RWPE2 (cell line): ENCODE measurements at regions not wholly inside any gene's neighbourhood (a gene's known extent, or its start where the extent isn't known, plus 50 kb on each side); places are given as distances from the start of the nearest gene placed in this dataset.

ENCODE experiments used
- ATAC-seq: fragments of 200-7000 bp; cut with Tn5 transposase; 3 replicates; pipeline ENCODE4 v1.9.1; 2021; ENCODE audit warnings: low read depth
- DNase-seq: peaks from one replicate; pipeline ENCODE4 v3.0.0-alpha.2; 2020; ENCODE audit warnings: low spot score
- H3K27ac ChIP-seq: fragments of 450-650 bp; 2 replicates; pipeline ENCODE4 v1.5.1; 2017; ENCODE audit warnings: mild to moderate bottlenecking; ENCODE audit not compliant: poor library complexity, severe bottlenecking
- H3K27me3 ChIP-seq: fragments of 250-450 bp; sonication (Bioruptor Pico); 2 replicates; pipeline ENCODE4 v1.5.1; 2021; ENCODE audit warnings: mild to moderate bottlenecking, moderate library complexity; ENCODE audit not compliant: insufficient read depth, poor library complexity, severe bottlenecking
- H3K36me3 ChIP-seq: fragments of 250-450 bp; sonication (Bioruptor Pico); 2 replicates; pipeline ENCODE4 v1.5.1; 2020; ENCODE audit warnings: low read depth, mild to moderate bottlenecking, moderate library complexity
- H3K4me1 ChIP-seq: fragments of 250-450 bp; sonication (Bioruptor Pico); 2 replicates; pipeline ENCODE4 v1.5.1; 2021; ENCODE audit warnings: mild to moderate bottlenecking, moderate library complexity; ENCODE audit not compliant: insufficient read depth, poor library complexity, severe bottlenecking
- H3K4me3 ChIP-seq: fragments of 250-450 bp; sonication (Bioruptor Pico); 2 replicates; pipeline ENCODE4 v1.5.1; 2021; ENCODE audit warnings: mild to moderate bottlenecking, moderate library complexity; ENCODE audit not compliant: severe bottlenecking
- H3K9me3 ChIP-seq: fragments of 250-450 bp; sonication (Bioruptor Pico); 2 replicates; pipeline ENCODE4 v1.5.1; 2021; ENCODE audit warnings: mild to moderate bottlenecking, moderate library complexity; ENCODE audit not compliant: severe bottlenecking
- CTCF ChIP-seq: fragments of 450-650 bp; IDR thresholded peaks from one replicate; pipeline ENCODE4 v1.5.1; 2017; ENCODE audit warnings: mild to moderate bottlenecking, moderate library complexity; ENCODE audit not compliant: poor library complexity, severe bottlenecking

- no peak overlapping the region for H3K27ac ChIP-seq
- no peak for TF ChIP-seq CTCF
- H3K9me3 ChIP-seq, result no peaks in the 10 kb centered on the region
- H3K36me3 ChIP-seq, result no peaks in the 10 kb centered on the region
- H3K4me1 ChIP-seq, result no peaks in the 10 kb centered on the region
- no peak for ATAC-seq
- peaks cover 7% of the 10 kb centered on the region for H3K27me3 ChIP-seq
- no peak for DNase-seq
- no peak overlapping the region for H3K4me3 ChIP-seq
Measured at GRCh38 chr14:43934102-43934501, 573.0 kb downstream of the FSCB start.

- ATAC-seq, result no peak
- Histone ChIP-seq H3K9me3 (no peaks in the 10 kb centered on the region), H3K4me1 (no peaks in the 10 kb centered on the region), H3K36me3 (no peaks in the 10 kb centered on the region), H3K27me3 (peaks cover 5% of the 10 kb centered on the region), H3K4me3 (no peak overlapping the region), H3K27ac (no peak overlapping the region)
- TF ChIP-seq CTCF, result no peak
- DNase-seq, result no peak
Measured at GRCh38 chr14:43914041-43914693, 592.9 kb downstream of the FSCB start.

DNA sequence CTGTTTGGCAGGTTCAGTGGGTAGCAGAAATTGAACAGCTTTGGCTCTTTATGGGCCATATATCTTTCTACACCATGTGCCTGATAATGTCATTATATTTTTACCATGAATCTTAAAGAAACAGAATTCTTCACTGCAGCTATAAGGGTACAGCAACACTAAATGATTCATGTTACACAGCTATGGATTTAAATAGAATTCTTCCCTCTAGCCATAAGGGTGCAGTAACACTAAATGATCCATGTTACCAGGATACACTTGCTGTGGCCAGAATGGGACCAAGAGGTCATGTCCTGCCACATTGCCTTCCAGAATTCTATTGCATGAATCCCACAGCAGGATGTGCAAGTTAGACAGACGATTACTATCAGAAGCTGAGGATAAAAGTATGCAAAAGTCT, 603.9 kb downstream of the FSCB start:
- H3K27ac ChIP-seq, result no peak overlapping the region
- H3K27me3 ChIP-seq, result peaks cover 3% of the 10 kb centered on the region
- H3K36me3 ChIP-seq, result no peaks in the 10 kb centered on the region
- ATAC-seq, result no peak
- TF ChIP-seq CTCF, result no peak
- no peak overlapping the region for H3K4me3 ChIP-seq
- no peaks in the 10 kb centered on the region for H3K9me3 ChIP-seq
- no peaks in the 10 kb centered on the region for H3K4me1 ChIP-seq
- DNase-seq, result no peak

DNA sequence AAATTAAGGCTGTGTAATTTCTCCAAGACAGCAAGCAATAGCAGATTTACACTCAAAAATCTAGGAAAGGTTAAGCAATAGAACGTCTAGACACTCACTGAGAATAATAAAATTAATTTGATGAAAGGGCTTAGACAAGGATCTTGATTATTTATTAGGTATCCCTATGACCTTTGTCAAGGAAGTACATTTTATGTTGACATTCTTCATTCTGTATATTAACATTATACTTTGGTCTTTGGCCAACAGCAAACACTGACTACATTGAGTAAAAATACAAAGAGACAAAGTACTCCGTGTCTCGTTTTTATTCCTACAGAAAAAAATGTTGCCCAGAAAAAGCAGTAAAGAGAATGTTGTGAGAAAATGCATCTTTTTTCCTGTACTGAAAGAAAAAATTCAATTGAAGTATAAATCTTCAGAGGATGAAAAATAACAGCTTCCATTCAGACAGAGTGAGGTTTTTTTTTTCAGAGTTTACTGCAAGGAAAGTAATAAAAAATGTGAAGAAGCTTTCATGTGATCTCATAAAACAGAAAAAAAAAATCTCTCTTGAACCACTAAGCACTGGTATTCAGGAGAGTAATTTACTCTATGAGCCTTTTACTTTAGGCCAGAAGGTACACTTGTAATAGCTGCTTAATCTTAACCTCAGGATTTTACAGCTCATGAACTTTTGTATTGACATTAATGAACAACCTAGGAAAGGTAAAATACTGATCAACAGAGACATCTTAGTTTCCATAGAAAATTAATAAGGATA, 605.0 kb downstream of the FSCB start:
- ATAC-seq, result no peak
- no peak for DNase-seq
- TF ChIP-seq CTCF, result no peak

GRCh38 chr14:43900173-43900655, 606.9 kb downstream of the FSCB start:
- no peak overlapping the region for H3K4me3 ChIP-seq
- no peaks in the 10 kb centered on the region for H3K4me1 ChIP-seq
- no peak overlapping the region for H3K27ac ChIP-seq
- ATAC-seq, result no peak
- H3K36me3 ChIP-seq, result no peaks in the 10 kb centered on the region
- DNase-seq, result no peak
- H3K27me3 ChIP-seq, result peaks cover 3% of the 10 kb centered on the region
- TF ChIP-seq CTCF, result no peak
- H3K9me3 ChIP-seq, result no peaks in the 10 kb centered on the region

More for the DNA sequence above, 605.0 kb downstream of the FSCB start:
- H3K4me3 ChIP-seq, result no peak overlapping the region
- H3K9me3 ChIP-seq, result no peaks in the 10 kb centered on the region
- no peaks in the 10 kb centered on the region for H3K36me3 ChIP-seq
- peaks cover 3% of the 10 kb centered on the region for H3K27me3 ChIP-seq
- H3K4me1 ChIP-seq, result no peaks in the 10 kb centered on the region
- no peak overlapping the region for H3K27ac ChIP-seq
